IMR-90 (cell line): ENCODE measurements at regions not wholly inside any gene's neighbourhood (a gene's known extent, or its start where the extent isn't known, plus 50 kb on each side); places are given as distances from the start of the nearest gene placed in this dataset.
A peak's percentile ranks its signal among the peaks of the same experiment; 100 is the strongest.

Source experiments
- MAFK ChIP-seq: IDR thresholded peaks from 2 replicates; pipeline ENCODE4 v1.6.1; 2012; ENCODE audit warnings: low read depth, low read length, improper control_type of control experiment
- NFE2L2 ChIP-seq: fragments of 150-350 bp; IDR thresholded peaks from 2 replicates; pipeline ENCODE4 v1.6.1; 2016; ENCODE audit warnings: low read depth, mild to moderate bottlenecking, low read length
- POLR2A ChIP-seq: IDR thresholded peaks from 2 replicates; pipeline ENCODE4 v1.6.1; 2012; ENCODE audit warnings: mild to moderate bottlenecking, low read depth, low read length
- RCOR1 ChIP-seq: IDR thresholded peaks from 2 replicates; pipeline ENCODE4 v1.6.1; 2012; ENCODE audit warnings: mild to moderate bottlenecking, low read length, improper control_type of control experiment; ENCODE audit not compliant: insufficient replicate concordance
- TF ChIP-seq, protein P1 (sequence below): conservative IDR thresholded peaks from 2 replicates; pipeline ENCODE4 v1.5.1; 2012; ENCODE audit warnings: mild to moderate bottlenecking, low read depth, low read length, improper control_type of control experiment

DNA sequence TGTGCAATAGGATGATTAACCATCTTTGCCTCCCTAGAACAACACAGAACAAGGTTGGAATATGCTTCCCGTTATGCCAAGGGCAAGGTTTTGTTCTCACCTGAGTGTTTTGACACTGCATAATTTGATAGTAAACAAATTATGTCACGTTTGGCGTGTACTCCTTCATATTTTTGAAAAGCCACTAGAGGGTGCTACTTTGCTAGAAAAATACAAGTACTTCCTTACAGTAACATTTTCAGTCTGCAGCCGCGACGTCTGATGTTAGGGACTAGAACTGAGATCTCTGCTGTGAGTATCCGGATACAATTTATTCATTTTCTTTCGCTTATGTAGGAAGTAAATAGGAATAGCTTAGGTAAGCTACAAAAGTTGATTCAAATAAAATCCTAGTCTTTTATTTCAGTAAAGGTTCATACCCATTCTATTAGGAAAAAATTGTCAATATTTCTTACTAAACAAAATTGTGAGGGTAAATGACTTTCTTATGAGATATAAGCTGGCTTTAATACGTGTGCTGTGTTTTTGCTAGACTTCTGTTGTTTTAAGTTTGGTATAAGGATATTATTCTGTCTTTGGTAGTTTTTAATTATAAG, 181.1 kb upstream of the WDFY3 start:
- TF ChIP-seq, protein P1, sequence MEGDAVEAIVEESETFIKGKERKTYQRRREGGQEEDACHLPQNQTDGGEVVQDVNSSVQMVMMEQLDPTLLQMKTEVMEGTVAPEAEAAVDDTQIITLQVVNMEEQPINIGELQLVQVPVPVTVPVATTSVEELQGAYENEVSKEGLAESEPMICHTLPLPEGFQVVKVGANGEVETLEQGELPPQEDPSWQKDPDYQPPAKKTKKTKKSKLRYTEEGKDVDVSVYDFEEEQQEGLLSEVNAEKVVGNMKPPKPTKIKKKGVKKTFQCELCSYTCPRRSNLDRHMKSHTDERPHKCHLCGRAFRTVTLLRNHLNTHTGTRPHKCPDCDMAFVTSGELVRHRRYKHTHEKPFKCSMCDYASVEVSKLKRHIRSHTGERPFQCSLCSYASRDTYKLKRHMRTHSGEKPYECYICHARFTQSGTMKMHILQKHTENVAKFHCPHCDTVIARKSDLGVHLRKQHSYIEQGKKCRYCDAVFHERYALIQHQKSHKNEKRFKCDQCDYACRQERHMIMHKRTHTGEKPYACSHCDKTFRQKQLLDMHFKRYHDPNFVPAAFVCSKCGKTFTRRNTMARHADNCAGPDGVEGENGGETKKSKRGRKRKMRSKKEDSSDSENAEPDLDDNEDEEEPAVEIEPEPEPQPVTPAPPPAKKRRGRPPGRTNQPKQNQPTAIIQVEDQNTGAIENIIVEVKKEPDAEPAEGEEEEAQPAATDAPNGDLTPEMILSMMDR = peak; percentile 57
- TF ChIP-seq POLR2A (no peak), RCOR1 (no peak), NFE2L2 (no peak), MAFK (no peak)
